ENCODE measurements at regions not wholly inside any gene's neighbourhood (a gene's known extent, or its start where the extent isn't known, plus 50 kb on each side); places are given as distances from the start of the nearest gene placed in this dataset.

GRCh38 chr5:133869519-133870335 is 98.7 kb downstream of the C5orf15 start (continued):
- TF ChIP-seq STAT3 (IDR thresholded peaks at IDR 0.05; ENCODE audit: low read depth, low read length) (no peak), FOXM1 (IDR thresholded peaks at IDR 0.05; ENCODE audit: low read depth, low read length) (no peak), SREBF2 (IDR thresholded peaks at IDR 0.05; ENCODE audit: low read length) (no peak)

- Histone ChIP-seq H2AFZ (ENCODE audit: control insufficient read depth, low read depth, low read length) (peak overlapping the region; percentile 71), H3K9ac (ENCODE audit: control insufficient read depth, insufficient read depth, low read length) (no peak overlapping the region), H3K27me3 (replicated peaks in 1 of 2; ENCODE audit: control insufficient read depth in 2 of 2, insufficient read depth in 2 of 2, low read length in 1 of 2) (no peaks in the 10 kb centered on the region), H3K27ac (ENCODE audit: control insufficient read depth, insufficient read depth) (no peak overlapping the region), H3K36me3 (ENCODE audit: control insufficient read depth in 2 of 2, insufficient read depth in 2 of 2, low read length in 1 of 2) (no peaks in the 10 kb centered on the region), H3K79me2 (ENCODE audit: control insufficient read depth, insufficient read depth, low read length) (no peaks in the 10 kb centered on the region), H3K9me3 (replicated peaks; ENCODE audit: control insufficient read depth, insufficient read depth, low read length) (no peaks in the 10 kb centered on the region), H4K20me1 (ENCODE audit: control insufficient read depth, insufficient read depth) (no peaks in the 10 kb centered on the region), H3K4me1 (ENCODE audit: control insufficient read depth, insufficient read depth, low read length) (no peaks in the 10 kb centered on the region), H3K4me2 (ENCODE audit: control insufficient read depth, insufficient read depth) (no peak overlapping the region), H3K4me3 (no peak overlapping the region)
- WGBS (ENCODE audit: insufficient coverage, insufficient replicate concordance, low lambda C conversion rate, missing lambda C conversion rate): 12% methylated on average over 16 of the region's 16 CpGs
- CTCF ChIA-PET: interaction anchor here (0.6 to 10.4 kb wide), 64 partner anchors 9 to 759 kb away, joined by 3 to 156 read pairs (median 4); no protein-coding TSS in a partner anchor
- ATAC-seq (peak; percentile 85), FAIRE-seq (peak; percentile 91), DNase-seq (ENCODE audit: low read depth, low spot score) (no peak)
- BruUV-seq (replicated peaks): no TSS peak
- SMC1A ChIA-PET (ENCODE audit: uncharacterized antibody, unreplicated experiment): interaction anchor here (0.7 to 4.9 kb wide), 51 partner anchors 9 to 758 kb away, joined by 3 to 51 read pairs (median 5); no protein-coding TSS in a partner anchor
- RAD21 ChIA-PET (ENCODE audit: unreplicated experiment): interaction anchor here (0.6 to 5.8 kb wide), 31 partner anchors 9 to 446 kb away, joined by 3 to 49 read pairs (median 4); no protein-coding TSS in a partner anchor
- intact Hi-C loops (cut with micrococcal nuclease; ENCODE audit: unreplicated experiment): loop anchor here (1.0 to 10.0 kb wide), 6 partner anchors 88 to 757 kb away; no protein-coding TSS in a partner anchor
- in situ Hi-C loops (cut with MboI): loop anchor here (10.0 kb wide), 1 partner anchor 754 kb away; no protein-coding TSS in a partner anchor
- POLR2A ChIA-PET: interaction anchor here (1.0 kb wide), 1 partner anchor 126 kb away, joined by 3 read pairs; no protein-coding TSS in a partner anchor
- no peak for TF ChIP-seq RUNX3 (IDR thresholded peaks at IDR 0.05; ENCODE audit: low read length)
- TF ChIP-seq FOXM1 (IDR thresholded peaks at IDR 0.05; ENCODE audit: low read depth, low read length): peak; percentile 39; the same call in 1 of the 2 replicates
- TF ChIP-seq MEF2A (IDR thresholded peaks at IDR 0.05; ENCODE audit: insufficient read depth, low read depth, low read length): no peak
- TF ChIP-seq NFYA (IDR thresholded peaks at IDR 0.05; ENCODE audit: borderline replicate concordance, low read depth, low read length): no peak
- no peak for TF ChIP-seq KLF5 (IDR thresholded peaks at IDR 0.05; ENCODE audit: partially characterized antibody)
- TF ChIP-seq ESRRA (IDR thresholded peaks at IDR 0.05; ENCODE audit: low read length): no peak
- 0 out of 2 replicates have a peak, but pooled peaks have one; percentile 22 for TF ChIP-seq RAD51 (IDR thresholded peaks at IDR 0.05)
- no peak for TF ChIP-seq USF1 (IDR thresholded peaks at IDR 0.05; ENCODE audit: borderline replicate concordance, extremely low read length, insufficient read depth, low read depth, low read length)
- TF ChIP-seq NR2C1 (IDR thresholded peaks at IDR 0.05): no peak
- TF ChIP-seq ZNF217 (IDR thresholded peaks at IDR 0.05): no peak
- TF ChIP-seq, protein P1, sequence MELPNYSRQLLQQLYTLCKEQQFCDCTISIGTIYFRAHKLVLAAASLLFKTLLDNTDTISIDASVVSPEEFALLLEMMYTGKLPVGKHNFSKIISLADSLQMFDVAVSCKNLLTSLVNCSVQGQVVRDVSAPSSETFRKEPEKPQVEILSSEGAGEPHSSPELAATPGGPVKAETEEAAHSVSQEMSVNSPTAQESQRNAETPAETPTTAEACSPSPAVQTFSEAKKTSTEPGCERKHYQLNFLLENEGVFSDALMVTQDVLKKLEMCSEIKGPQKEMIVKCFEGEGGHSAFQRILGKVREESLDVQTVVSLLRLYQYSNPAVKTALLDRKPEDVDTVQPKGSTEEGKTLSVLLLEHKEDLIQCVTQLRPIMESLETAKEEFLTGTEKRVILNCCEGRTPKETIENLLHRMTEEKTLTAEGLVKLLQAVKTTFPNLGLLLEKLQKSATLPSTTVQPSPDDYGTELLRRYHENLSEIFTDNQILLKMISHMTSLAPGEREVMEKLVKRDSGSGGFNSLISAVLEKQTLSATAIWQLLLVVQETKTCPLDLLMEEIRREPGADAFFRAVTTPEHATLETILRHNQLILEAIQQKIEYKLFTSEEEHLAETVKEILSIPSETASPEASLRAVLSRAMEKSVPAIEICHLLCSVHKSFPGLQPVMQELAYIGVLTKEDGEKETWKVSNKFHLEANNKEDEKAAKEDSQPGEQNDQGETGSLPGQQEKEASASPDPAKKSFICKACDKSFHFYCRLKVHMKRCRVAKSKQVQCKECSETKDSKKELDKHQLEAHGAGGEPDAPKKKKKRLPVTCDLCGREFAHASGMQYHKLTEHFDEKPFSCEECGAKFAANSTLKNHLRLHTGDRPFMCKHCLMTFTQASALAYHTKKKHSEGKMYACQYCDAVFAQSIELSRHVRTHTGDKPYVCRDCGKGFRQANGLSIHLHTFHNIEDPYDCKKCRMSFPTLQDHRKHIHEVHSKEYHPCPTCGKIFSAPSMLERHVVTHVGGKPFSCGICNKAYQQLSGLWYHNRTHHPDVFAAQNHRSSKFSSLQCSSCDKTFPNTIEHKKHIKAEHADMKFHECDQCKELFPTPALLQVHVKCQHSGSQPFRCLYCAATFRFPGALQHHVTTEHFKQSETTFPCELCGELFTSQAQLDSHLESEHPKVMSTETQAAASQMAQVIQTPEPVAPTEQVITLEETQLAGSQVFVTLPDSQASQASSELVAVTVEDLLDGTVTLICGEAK (IDR thresholded peaks at IDR 0.05; ENCODE audit: borderline replicate concordance): no peak
Observed at GRCh38 chr5:133868946-133869518, 99.4 kb downstream of the C5orf15 start.
